HuH-7 (cell line): ENCODE measurements at regions not wholly inside any gene's neighbourhood (a gene's known extent, or its start where the extent isn't known, plus 50 kb on each side); places are given as distances from the start of the nearest gene placed in this dataset.
A peak's percentile ranks its signal among the peaks of the same experiment; 100 is the strongest.

Source experiments
- DNase-seq: peaks from one replicate; pipeline ENCODE4 v3.0.0; 2011; ENCODE audit warnings: low spot score

DNA sequence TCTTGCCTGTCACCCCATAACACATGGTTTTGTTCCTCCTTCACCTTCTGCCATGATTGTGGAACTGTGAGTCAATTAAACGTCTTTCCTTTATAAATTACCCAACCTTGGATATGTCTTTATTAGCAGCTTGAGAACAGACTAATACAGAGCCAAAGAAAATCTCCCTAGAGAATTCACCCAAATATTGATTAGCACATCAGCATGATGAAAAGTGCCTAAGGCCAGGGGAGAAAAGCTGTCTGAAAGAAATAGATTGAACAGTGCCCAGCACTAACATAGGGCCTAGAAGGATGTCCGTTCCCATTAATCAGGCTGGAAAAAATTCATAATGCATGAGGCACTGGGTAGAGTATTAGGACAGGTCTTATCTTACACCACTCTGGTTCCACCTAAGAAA lies 111.9 kb upstream of the CALN1 start:
- DNase-seq = no peak

DNA sequence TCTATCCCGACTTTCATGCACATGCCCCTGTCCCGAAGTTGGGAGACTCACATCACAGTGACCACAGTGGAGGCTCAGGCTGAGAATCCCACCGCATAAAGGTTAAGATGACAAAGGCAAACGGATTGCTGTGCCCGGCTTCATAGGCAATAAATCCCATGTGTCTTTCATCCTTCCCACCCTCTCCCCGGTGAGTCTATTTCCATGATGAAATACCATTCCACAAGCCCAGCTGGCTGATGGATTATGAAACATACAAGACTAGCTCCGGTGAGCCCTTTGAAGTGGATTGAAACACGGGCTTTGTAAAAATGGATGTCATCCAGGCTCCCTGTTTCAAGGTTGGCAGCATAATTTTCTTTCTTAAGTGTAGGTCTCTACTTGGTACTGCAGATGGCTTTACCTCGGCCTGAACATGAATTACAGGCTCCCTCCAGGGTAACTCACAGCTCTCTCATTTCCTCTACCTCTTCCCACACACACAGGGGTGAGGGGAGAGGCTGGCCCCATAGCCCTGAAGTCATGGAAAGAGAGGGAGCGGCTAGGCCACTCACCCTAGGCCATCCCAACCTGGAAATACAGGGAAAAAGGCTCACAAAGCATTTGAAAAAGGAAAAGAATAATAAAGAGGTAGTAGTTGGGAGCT lies 92.0 kb upstream of the CALN1 start:
- DNase-seq = no peak

DNA sequence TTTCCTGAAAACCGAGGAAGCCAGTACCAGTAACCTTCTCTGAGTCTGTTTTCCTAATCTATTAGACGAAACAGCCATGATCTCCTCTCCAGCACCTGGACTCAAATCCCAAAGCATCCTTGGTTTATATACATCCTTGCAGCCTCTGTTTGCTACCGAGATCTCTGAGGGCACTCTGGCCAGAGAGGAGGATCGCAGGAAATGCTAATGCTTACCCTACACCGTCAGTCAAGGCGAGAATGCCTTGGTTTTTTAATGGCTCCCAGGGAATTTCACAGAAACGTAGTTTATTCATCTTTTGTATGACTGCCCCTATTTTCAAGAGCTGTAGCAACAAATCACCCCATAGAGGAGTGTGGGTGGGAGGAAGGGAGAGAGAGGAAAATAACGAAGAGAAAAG lies 91.5 kb upstream of the CALN1 start:
- no peak for DNase-seq

DNA sequence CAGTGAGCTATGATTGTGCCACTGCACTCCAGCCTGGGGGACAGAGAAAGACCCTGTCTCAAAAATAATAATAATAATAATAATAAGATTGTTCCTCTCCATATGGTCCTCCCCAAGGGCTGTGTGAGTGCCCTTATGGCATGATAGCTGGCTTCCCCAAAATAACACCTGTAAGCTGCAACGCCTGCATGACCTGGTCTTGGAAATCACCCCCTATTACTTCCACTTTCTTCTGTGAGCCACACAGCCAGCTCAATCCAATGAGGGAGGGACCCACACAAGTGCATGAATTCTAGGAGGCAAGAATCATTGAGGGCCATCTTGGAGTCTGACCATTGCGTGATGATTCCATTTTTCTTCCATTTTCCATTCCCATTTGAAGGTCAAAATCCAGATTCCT lies 82.7 kb upstream of the CALN1 start:
- no peak for DNase-seq

DNA sequence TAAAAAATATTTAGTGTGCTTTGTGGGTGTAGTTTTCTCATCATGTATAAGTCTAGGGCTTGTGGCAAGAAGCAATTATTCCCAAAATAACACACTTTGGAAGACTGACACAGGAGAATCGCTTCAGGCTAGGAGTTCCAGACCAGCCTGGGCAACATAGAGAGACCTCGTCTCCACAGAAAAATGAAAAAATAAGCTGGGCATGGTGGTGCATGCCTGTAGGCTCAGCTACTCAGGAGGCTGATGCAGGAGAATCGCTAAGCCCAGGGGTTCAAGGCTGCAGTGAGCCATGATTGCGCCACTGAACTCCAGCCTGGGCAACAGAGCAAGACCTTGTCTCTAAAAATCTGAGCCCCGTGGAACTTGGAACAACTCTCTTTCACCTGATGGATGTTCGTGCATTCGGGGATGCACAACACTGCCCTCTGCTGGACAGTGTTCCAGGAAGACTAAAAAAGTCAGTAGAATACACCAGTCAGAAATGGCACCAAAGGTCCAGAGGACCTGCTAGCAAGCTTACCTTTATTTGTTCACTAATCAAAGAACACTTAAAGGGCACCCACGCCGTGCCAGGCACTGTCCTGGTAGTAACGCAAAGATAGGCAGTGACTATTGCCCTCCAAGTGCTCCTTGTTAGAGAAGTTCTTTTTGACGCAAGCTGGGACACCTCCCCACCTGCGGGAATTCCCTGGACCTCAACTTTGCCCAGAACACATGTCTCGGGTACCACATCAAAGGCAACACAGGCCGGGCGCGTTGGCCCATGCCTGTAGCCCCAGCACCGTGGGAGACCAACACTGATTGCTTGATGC lies 81.9 kb upstream of the CALN1 start:
- peak; percentile 77 for DNase-seq

DNA sequence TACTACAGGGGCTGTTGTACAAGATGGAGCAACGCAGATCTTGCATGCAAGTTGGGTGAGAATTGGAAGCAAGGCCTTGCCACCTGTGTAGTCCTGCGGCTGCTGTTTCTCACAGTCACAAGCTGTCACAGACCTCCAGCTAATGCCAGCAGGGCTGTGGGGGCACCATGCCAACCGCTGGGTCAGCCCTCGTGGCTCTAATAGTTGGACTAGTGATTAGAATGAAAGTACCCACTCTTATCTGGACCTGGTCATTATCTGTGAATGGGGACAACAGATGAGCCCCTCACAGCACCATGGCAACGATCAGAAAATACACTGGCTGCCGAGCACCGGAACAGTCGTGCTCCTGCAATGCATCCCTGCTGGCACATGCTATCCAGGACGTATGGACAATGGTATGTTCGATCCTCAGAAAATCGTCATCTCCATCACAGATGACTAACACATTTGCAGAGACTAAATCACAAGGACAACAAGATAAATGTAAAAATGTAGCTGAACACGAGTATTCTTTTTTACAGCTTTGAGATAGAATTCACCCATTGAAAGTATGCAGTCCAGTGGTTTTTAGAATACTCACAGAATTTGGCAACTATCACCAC lies 80.4 kb upstream of the CALN1 start:
- DNase-seq = no peak

DNA sequence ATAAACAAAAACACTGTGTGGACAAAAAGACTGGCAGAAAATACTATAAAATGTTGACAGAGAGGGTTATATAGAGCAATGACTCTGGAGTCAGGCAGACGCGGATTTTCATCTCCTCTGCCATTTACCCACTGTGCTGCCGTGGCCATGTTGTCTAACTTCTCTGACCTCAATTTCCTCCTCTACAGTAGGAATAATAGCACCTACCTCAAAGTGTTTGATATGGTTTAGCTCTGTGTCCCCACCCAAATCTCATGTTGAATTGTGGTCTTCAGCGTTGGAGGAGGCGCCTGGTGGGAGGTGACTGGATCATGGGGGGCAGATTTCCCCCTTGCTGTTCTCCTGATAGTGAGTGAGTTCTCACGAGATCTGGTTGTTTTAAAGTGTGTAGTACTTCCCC lies 78.2 kb upstream of the CALN1 start:
- no peak for DNase-seq

DNA sequence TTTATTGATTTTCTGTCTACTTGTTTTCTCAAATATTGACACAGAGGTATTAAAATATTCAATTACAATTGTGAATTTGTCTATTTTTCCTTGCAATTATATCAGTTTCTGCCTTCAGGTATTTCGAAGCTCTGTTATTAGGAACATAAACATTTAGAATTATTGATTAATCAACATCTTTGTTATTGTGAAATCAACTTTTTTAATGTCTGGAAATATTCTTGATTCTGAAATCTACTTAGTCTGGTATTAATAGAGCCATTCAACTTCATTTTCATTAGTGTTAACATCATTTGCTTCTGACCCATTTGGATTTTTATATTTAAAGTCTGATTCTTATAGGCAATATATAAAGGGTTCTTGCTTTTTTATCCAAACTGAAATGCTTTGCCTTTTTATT lies 69.8 kb upstream of the CALN1 start:
- no peak for DNase-seq

DNA sequence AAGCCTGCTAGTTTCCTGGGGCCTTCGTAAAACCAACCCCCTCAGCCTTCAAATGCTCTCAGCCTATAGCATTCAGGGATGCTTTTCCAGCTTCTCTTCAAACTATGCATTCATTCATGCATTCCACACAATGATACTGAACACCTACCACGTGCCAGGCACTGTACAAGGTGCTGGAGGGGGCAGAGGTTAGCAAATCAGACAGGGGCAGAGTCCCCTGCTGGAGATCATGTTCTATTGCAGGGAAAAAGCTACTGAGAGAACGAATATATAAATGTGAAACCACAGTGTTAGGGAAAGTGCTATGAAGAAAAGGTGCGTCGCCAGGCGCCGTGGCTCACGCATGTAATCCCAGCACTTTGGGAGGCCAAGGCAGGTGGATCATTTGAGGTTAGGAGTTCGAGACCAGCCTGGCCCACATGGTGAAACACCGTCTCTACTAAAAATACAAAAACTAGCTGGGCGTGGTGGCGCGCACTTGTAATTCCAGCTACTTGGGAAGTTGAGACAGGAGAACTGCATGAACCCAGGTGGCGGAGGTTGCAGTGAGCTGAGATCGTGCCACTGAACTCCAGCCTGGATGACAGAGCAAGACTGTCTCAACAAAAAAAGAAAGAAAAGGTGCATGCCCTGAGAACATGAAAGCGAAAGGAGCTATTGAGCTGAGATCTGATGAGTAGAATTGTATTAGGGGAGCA lies 64.6 kb upstream of the CALN1 start:
- no peak for DNase-seq

DNA sequence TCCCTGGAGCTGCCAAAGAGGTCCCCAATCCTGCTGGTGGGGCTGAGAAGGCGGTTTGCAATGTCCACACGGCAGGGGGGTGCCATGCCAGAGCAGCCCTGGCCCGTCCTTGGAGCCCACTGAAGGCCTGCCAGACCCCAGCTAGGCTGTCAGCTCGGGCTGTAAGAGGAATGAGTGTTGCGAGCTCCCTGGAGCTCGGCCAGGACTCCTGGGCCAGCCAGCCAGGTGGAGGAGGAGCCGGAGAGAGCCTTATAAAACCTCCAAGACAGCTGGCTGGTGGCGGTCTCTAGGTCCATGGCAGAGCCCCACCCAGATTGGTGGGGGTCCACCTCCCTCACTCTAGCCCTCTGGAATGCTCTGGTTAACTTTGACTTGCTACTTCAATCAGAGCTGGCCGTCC lies 55.1 kb upstream of the CALN1 start:
- no peak for DNase-seq

DNA sequence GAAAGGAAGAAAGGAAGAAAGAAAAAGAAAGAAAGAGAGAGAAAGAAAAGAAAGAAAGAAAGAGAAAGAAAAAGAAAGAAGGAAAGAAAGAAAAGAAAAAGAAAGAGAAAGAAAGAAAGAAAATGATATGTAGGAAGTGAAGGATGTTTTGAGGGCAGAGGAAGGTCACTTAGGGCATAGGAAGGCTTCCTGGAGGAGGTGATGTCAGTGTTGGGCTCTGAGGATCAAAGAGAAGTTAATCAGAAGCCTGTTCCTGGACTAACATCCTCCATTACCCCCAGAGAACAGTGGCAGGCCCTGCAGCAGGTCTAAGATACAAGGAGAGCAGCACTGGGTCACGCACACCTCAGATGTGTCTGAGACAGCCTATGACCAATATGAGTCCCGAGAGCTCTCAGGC lies 54.7 kb upstream of the CALN1 start:
- DNase-seq = no peak

DNA sequence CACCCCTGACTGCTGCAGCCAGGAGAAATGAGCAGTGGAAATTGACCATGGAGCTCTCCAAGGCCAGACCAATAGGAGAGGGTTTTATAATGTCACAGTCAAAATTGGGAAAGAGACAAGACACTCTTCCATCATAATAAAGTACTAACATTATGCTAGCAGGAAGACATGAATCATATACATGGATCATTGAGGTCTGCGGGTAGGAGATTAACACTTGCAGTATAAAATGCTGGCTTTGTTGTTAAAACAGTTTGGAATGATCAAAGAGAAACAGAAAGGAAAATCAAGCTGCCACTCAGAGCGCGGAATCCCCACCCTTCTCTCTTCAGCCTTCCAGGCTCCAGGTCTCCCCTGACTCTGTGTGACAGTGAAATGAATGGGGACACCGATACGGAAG lies 53.4 kb upstream of the CALN1 start:
- no peak for DNase-seq

DNA sequence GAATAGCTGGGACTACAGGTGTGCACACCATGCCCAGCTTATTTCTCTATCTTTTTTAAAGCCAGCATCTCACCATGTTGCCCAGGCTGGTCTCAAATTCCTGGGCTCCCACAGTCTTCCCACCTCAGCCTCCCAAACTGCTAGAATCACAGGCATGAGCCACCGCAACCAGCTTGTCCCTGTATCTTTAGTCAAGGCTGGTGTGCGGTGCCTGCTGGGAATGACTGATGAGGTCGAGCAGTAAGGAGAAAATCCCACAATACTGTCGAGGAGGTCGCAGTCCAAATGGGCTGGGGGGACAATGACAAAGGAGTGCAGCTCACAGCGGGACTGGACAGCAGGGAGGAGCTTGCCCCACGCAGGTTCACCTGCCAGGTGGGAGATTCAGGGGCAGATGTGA lies 50.2 kb upstream of the CALN1 start:
- DNase-seq = no peak
